A549 (cell line): ENCODE measurements at regions not wholly inside any gene's neighbourhood (a gene's known extent, or its start where the extent isn't known, plus 50 kb on each side); places are given as distances from the start of the nearest gene placed in this dataset.

Experiments used
- CBX8 ChIP-seq: fragments of 200-600 bp; sonication (generic); IDR thresholded peaks from 2 replicates; pipeline ENCODE4 v1.6.1; 2016
- POLR2A ChIP-seq: IDR thresholded peaks from 2 replicates; pipeline ENCODE4 v1.6.1; 2012; ENCODE audit warnings: mild to moderate bottlenecking, low read length

- no peak for TF ChIP-seq POLR2A
- TF ChIP-seq CBX8, result no peak
Measured at GRCh38 chr5:23446424-23446823, 61.0 kb upstream of the PRDM9 start.
